Calu3 (cell line): ENCODE measurements at regions not wholly inside any gene's neighbourhood (a gene's known extent, or its start where the extent isn't known, plus 50 kb on each side); places are given as distances from the start of the nearest gene placed in this dataset.

ENCODE experiments used
- BruUV-seq: library from RNA; stranded (reverse); fragments of 400-500 nt; replicated peaks from 2 replicates; lab custom pipeline; 2021; lab: Mats Ljungman, UMichigan
- CTCF ChIA-PET: fragments of 300-600 bp; sonication (Branson Sonifier 250); formaldehyde crosslinking; loops from one replicate; lab custom pipeline; 2022; ENCODE audit warnings: antibody characterized with exemption; lab: Charles Lee
- DNase-seq: peaks from one replicate; pipeline ENCODE4 v3.0.0; 2022
- H3K27ac Mint-ChIP-seq: one replicate; pipeline ENCODE4 v1.8.0; 2022; ENCODE audit warnings: mixed read lengths; ENCODE audit not compliant: unreplicated experiment
- H3K27me3 Mint-ChIP-seq: one replicate; pipeline ENCODE4 v1.8.0; 2022; ENCODE audit warnings: mixed read lengths; ENCODE audit not compliant: unreplicated experiment
- H3K36me3 Mint-ChIP-seq: one replicate; pipeline ENCODE4 v1.8.0; 2022; ENCODE audit warnings: mild to moderate bottlenecking, moderate library complexity, mixed read lengths; ENCODE audit not compliant: insufficient read depth, unreplicated experiment
- H3K4me1 Mint-ChIP-seq: one replicate; pipeline ENCODE4 v1.8.0; 2022; ENCODE audit warnings: mild to moderate bottlenecking, low read depth, mixed read lengths; ENCODE audit not compliant: unreplicated experiment
- H3K4me3 Mint-ChIP-seq: one replicate; pipeline ENCODE4 v1.8.0; 2022; ENCODE audit warnings: mild to moderate bottlenecking, low read depth, moderate library complexity, mixed read lengths; ENCODE audit not compliant: unreplicated experiment
- H3K9me3 Mint-ChIP-seq: one replicate; pipeline ENCODE4 v1.8.0; 2022; ENCODE audit warnings: low read depth, mixed read lengths; ENCODE audit not compliant: unreplicated experiment
- CTCF ChIP-seq: fragments of 200-600 bp; IDR thresholded peaks from one replicate; pipeline ENCODE4 v1.8.0; 2022; ENCODE audit warnings: antibody characterized with exemption; ENCODE audit not compliant: unreplicated experiment
- intact Hi-C: fragments of 100-400 bp; cut with micrococcal nuclease; formaldehyde crosslinking; loops from one replicate; pipeline ENCODE4 v1.10.0; 2022; ENCODE audit not compliant: unreplicated experiment

GRCh38 chr9:92242260-92243136 lies 51.0 kb downstream of the IARS1 start:
- no peak overlapping the region for H3K4me3 Mint-ChIP-seq
- intact Hi-C loops: no loop called here
- H3K36me3 Mint-ChIP-seq: peaks cover 65% of the 10 kb centered on the region
- H3K4me1 Mint-ChIP-seq: no peaks in the 10 kb centered on the region
- TF ChIP-seq CTCF: no peak
- CTCF ChIA-PET: interaction anchor here (1.1 kb wide), 1 partner anchor 104 kb away, joined by 4 read pairs; no protein-coding TSS in a partner anchor
- no peak for DNase-seq
- BruUV-seq: no TSS peak
- H3K9me3 Mint-ChIP-seq: no peaks in the 10 kb centered on the region
- H3K27ac Mint-ChIP-seq: no peak overlapping the region
- H3K27me3 Mint-ChIP-seq: no peaks in the 10 kb centered on the region

- CTCF ChIA-PET: no interaction called here
- Mint-ChIP-seq H3K4me3 (no peak overlapping the region), H3K4me1 (no peaks in the 10 kb centered on the region), H3K27me3 (no peaks in the 10 kb centered on the region), H3K36me3 (peaks cover 73% of the 10 kb centered on the region), H3K27ac (no peak overlapping the region), H3K9me3 (no peaks in the 10 kb centered on the region)
- no TSS peak for BruUV-seq
- intact Hi-C loops: no loop called here
- no peak for TF ChIP-seq CTCF
- no peak for DNase-seq
Observed at GRCh38 chr9:92236915-92237314, 56.6 kb downstream of the IARS1 start.

GRCh38 chr9:92236465-92236864 lies 57.0 kb downstream of the IARS1 start:
- H3K27ac Mint-ChIP-seq: no peak overlapping the region
- TF ChIP-seq CTCF: no peak
- CTCF ChIA-PET: no interaction called here
- H3K9me3 Mint-ChIP-seq: no peaks in the 10 kb centered on the region
- intact Hi-C loops: no loop called here
- no peak overlapping the region for H3K4me3 Mint-ChIP-seq
- no peaks in the 10 kb centered on the region for H3K4me1 Mint-ChIP-seq
- no peaks in the 10 kb centered on the region for H3K27me3 Mint-ChIP-seq
- no TSS peak for BruUV-seq
- H3K36me3 Mint-ChIP-seq: peaks cover 68% of the 10 kb centered on the region
- DNase-seq: no peak

- Mint-ChIP-seq H3K27me3 (no peaks in the 10 kb centered on the region), H3K36me3 (peaks cover 62% of the 10 kb centered on the region), H3K9me3 (no peaks in the 10 kb centered on the region), H3K27ac (no peak overlapping the region), H3K4me1 (no peaks in the 10 kb centered on the region), H3K4me3 (no peak overlapping the region)
- no TSS peak for BruUV-seq
- TF ChIP-seq CTCF: no peak
- CTCF ChIA-PET: interaction anchor here (0.7 kb wide), 1 partner anchor 96 kb away, joined by 3 read pairs; no protein-coding TSS in a partner anchor
- DNase-seq: no peak
- intact Hi-C loops: no loop called here
Observed at GRCh38 chr9:92234514-92234913, 59.0 kb downstream of the IARS1 start.
